HG02610 (cell line): ENCODE measurements at regions not wholly inside any gene's neighbourhood (a gene's known extent, or its start where the extent isn't known, plus 50 kb on each side); places are given as distances from the start of the nearest gene placed in this dataset.

ENCODE experiments used
- ATAC-seq: cut with Tn5 transposase; IDR thresholded peaks from one replicate; pipeline ENCODE4 v1.9.1; 2021; ENCODE audit warnings: mild to moderate bottlenecking, moderate library complexity; ENCODE audit not compliant: unreplicated experiment

GRCh38 chr13:85666356-85666755 lies 132.9 kb downstream of the SLITRK6 start:
- no peak for ATAC-seq

GRCh38 chr13:85665286-85665685 lies 133.9 kb downstream of the SLITRK6 start:
- no peak for ATAC-seq

- no peak for ATAC-seq
These were observed 135.4 kb downstream of the SLITRK6 start for GRCh38 chr13:85663856-85664255.

- ATAC-seq, result no peak
These were observed 137.0 kb downstream of the SLITRK6 start for GRCh38 chr13:85662186-85662585.

GRCh38 chr13:85661675-85662074 lies 137.5 kb downstream of the SLITRK6 start:
- ATAC-seq, result no peak

GRCh38 chr13:85659493-85659892 lies 139.7 kb downstream of the SLITRK6 start:
- ATAC-seq, result no peak

- no peak for ATAC-seq
These were observed 141.3 kb downstream of the SLITRK6 start for GRCh38 chr13:85657942-85658341.

GRCh38 chr13:85655040-85655439 lies 144.2 kb downstream of the SLITRK6 start:
- ATAC-seq, result no peak

GRCh38 chr13:85654227-85654626 lies 145.0 kb downstream of the SLITRK6 start:
- ATAC-seq, result no peak

GRCh38 chr13:85653681-85654080 lies 145.5 kb downstream of the SLITRK6 start:
- no peak for ATAC-seq

GRCh38 chr13:85652491-85652890 lies 146.7 kb downstream of the SLITRK6 start:
- ATAC-seq, result no peak

- no peak for ATAC-seq
These were observed 147.8 kb downstream of the SLITRK6 start for GRCh38 chr13:85651440-85651839.

GRCh38 chr13:85650613-85651012 lies 148.6 kb downstream of the SLITRK6 start:
- no peak for ATAC-seq

GRCh38 chr13:85640727-85641126 lies 158.5 kb downstream of the SLITRK6 start:
- ATAC-seq, result no peak

GRCh38 chr13:85638815-85639393 lies 160.3 kb downstream of the SLITRK6 start:
- ATAC-seq, result no peak

GRCh38 chr13:85638265-85638664 lies 161.0 kb downstream of the SLITRK6 start:
- ATAC-seq, result no peak

- no peak for ATAC-seq
These were observed 166.6 kb downstream of the SLITRK6 start for GRCh38 chr13:85632526-85633195.

GRCh38 chr13:85631801-85632200 lies 167.4 kb downstream of the SLITRK6 start:
- ATAC-seq, result no peak

GRCh38 chr13:85626603-85627002 lies 172.6 kb downstream of the SLITRK6 start:
- no peak for ATAC-seq

- no peak for ATAC-seq
These were observed 179.9 kb downstream of the SLITRK6 start for GRCh38 chr13:85619321-85619720.

GRCh38 chr13:85618521-85618920 lies 180.7 kb downstream of the SLITRK6 start:
- ATAC-seq, result no peak

GRCh38 chr13:85616275-85616674 lies 182.9 kb downstream of the SLITRK6 start:
- ATAC-seq, result no peak

GRCh38 chr13:85615031-85615430 lies 184.2 kb downstream of the SLITRK6 start:
- no peak for ATAC-seq
